ENCODE measurements at regions not wholly inside any gene's neighbourhood (a gene's known extent, or its start where the extent isn't known, plus 50 kb on each side); places are given as distances from the start of the nearest gene placed in this dataset.

- DNase-seq, result no peak
Observed at GRCh38 chr4:174438711-174439110, 83.6 kb downstream of the HPGD start.

GRCh38 chr4:174437749-174438148 lies 84.5 kb downstream of the HPGD start:
- no peak for DNase-seq

- DNase-seq, result no peak
Observed at GRCh38 chr4:174437324-174437723, 85.0 kb downstream of the HPGD start.

GRCh38 chr4:174436377-174436776 lies 85.9 kb downstream of the HPGD start:
- no peak for DNase-seq

GRCh38 chr4:174435974-174436373 lies 86.3 kb downstream of the HPGD start:
- DNase-seq, result no peak

- DNase-seq, result no peak
Observed at GRCh38 chr4:174434455-174434854, 87.8 kb downstream of the HPGD start.

GRCh38 chr4:174430576-174430975 lies 91.7 kb downstream of the HPGD start:
- DNase-seq, result no peak

GRCh38 chr4:174429701-174430410 lies 92.4 kb downstream of the HPGD start:
- DNase-seq, result no peak

- DNase-seq, result peak; percentile 12 to 63 (median 40)
Observed at GRCh38 chr4:174427571-174428140, 94.6 kb downstream of the HPGD start.

- DNase-seq, result no peak
Observed at GRCh38 chr4:174425669-174426068, 96.6 kb downstream of the HPGD start.

GRCh38 chr4:174423257-174423944 lies 98.9 kb downstream of the HPGD start:
- DNase-seq, result peak; percentile 56 to 87 (median 80)

- no peak for DNase-seq
Observed at GRCh38 chr4:174422893-174423256, 99.4 kb downstream of the HPGD start.

GRCh38 chr4:174420316-174420715 lies 102.0 kb downstream of the HPGD start:
- DNase-seq, result no peak

- DNase-seq, result no peak
Observed at GRCh38 chr4:174418640-174419212, 103.6 kb downstream of the HPGD start.

- peak in 1 of 4 experiments; percentile 24 for DNase-seq
Observed at GRCh38 chr4:174408841-174409552, 113.3 kb downstream of the HPGD start.

GRCh38 chr4:174406383-174406782 lies 115.9 kb downstream of the HPGD start:
- DNase-seq, result no peak

- DNase-seq, result no peak
Observed at GRCh38 chr4:174405923-174406322, 116.4 kb downstream of the HPGD start.

GRCh38 chr4:174404677-174405076 lies 117.6 kb downstream of the HPGD start:
- DNase-seq, result no peak

GRCh38 chr4:174403177-174403543 lies 119.1 kb downstream of the HPGD start:
- no peak for DNase-seq

GRCh38 chr4:174402470-174403176 lies 118.9 kb downstream of the CEP44 start:
- no peak for DNase-seq

- DNase-seq, result no peak
Observed at GRCh38 chr4:174401471-174402130, 117.9 kb downstream of the CEP44 start.
